ENCODE measurements at regions not wholly inside any gene's neighbourhood (a gene's known extent, or its start where the extent isn't known, plus 50 kb on each side); places are given as distances from the start of the nearest gene placed in this dataset.
"Not testable (repeated sequence)": the region's sequence is repeated elsewhere in the genome, so short reads cannot be mapped to it uniquely, and the experiment has no call there.

DNA sequence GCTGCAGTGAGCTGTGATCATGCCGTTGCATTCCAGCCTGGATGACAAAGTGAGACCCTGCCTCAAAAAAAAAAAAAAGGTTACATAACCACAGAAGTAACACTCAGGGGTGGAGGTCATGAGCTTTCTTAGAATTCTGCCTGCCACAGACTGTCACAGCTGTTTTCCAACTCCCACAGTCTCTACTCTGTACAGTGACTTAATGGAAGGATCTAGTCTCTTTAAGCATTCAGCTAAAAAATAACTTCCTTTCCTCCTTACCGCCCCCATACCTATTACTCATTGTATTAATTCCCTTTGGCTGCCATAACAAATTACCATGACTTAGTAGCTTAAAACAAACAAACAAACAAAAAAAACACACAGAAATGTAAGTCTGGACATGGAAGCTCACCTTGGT lies 99.6 kb upstream of the UBE2E1 start:
- DNase-seq (ENCODE audit: low read depth): no peak

DNA sequence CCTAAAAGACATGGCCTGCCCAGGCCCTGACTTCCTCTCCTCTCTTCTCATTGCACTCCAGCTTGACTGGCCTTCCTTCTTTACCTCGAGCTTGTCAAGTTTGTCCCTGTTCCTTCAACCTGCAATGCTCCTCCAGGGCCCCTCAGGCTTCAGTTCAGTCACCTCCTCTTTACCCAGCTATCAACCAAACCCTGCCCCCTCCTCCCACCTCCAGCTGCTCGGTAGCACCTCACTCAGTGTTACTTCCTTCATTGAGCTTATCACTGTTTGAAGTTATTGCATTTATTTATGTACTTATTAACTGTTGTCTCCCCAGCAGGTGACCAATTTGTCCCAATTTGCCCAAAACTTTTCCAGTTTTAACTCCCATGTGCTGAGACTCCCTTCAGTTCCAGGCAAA lies 95.8 kb upstream of the UBE2E1 start:
- no peak for DNase-seq (ENCODE audit: low read depth)

GRCh38 chr3:23710555-23710954 lies 95.2 kb upstream of the UBE2E1 start:
- DNase-seq (ENCODE audit: low read depth): peak; percentile 24

DNA sequence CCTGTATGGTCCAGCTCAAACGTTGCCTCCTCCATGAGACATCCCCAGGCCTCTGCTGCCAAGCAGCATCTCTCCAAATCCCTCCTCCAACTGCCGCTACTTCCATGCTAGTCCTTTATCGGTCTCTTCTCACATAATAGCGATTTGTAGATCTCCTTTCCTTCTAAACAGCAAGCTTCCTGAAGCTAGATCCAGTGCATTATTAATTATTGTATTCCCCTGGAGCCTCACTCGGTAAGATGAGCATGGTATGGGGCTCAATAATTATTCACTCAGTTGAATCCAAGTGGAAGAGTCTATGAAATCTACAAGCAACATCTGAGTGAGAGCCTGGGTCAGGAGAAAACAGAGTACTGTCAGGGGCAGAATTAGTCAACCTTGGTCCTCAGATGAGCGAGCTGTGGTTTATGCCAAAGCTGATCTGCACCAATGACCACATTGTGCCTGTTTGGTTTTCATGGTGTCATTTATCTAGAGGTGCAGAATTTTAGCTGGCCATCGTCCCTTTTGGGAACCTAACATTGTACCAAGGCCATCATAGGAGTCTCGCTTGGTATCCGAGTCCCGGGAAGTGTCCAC lies 93.8 kb upstream of the UBE2E1 start:
- DNase-seq (ENCODE audit: low read depth): peak; percentile 23

DNA sequence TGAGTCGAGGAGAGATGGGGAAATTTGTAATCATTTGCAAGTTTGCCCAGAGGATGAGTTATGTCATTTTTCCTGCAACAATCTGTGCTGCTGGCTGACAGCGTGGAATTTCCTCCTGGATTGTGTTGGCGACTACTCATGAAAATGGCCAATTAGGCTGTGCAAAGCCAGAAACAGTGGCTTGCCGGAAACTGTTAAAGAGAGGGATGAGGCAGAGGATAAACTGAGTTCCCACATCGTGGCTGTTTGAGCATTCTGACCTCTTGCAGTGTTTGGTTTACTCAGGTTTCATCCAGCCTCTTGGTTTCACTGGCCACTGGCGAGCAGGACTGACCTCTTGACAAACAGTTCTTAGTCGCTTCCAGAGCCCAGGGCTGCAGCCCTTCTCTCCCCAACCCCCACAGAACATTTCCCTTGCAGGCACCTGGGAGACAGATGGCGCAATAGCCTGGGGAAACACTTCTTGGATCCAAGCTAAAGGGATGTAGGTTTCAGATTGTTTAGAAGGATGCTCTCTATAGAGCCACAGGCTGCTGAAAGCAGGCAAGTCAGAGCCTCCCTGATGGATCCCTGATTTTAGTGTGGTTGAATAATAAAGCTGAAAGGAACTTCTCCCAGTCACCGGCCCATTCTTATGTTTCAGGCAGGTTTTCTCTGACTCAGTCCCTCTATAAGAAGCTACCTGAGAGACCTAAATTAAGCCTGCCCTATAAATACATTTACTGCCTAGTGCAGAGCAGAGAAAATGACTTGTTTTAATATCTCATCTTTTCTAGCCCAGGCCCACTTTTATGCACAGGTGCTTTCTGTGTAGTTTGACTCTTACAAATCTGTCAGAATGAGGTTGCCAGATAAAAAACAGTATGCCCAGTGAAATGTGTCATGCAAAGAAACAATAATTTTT lies 92.8 kb upstream of the UBE2E1 start:
- peak; percentile 91 for DNase-seq (ENCODE audit: low read depth)

DNA sequence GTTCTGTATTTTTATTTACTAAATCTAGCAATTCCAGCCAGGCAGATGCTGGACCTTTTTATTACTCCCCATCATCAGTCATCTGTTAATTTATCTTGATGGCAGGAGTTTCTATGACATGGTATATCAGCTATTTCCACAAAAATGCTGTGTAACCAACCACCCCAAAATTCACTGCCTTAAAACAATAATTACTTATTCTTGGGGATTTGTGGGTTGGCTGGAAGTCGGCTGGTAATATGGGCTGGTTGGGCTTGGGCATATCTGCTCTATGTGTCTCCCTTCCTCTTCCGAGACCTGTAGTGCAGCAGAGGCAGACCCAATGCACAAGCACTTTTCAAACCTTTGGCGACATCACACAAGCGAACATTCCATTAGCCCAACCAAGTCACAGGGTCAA lies 92.1 kb upstream of the UBE2E1 start:
- DNase-seq (ENCODE audit: low read depth): peak; percentile 75

DNA sequence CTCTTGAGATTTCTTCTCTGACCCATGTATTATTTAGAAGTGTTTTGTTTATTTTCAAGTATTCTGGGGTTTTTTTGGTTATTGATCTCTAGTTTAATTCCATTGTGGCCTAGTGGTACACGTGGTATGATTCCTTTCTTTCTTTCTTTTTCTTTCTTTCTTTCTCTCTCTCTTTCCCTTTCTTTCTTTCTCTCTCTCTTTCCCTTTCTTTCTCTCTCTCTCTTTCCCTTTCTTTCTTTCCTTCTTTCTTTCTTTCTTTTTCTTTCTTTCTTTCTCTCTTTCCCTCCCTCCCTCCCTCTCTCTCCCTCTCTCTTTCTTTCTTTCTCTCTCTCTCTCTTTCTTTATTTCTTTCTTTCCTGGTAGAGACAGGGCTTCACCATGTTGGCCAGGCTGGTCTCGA lies 85.7 kb upstream of the UBE2E1 start:
- DNase-seq (ENCODE audit: low read depth): no peak

DNA sequence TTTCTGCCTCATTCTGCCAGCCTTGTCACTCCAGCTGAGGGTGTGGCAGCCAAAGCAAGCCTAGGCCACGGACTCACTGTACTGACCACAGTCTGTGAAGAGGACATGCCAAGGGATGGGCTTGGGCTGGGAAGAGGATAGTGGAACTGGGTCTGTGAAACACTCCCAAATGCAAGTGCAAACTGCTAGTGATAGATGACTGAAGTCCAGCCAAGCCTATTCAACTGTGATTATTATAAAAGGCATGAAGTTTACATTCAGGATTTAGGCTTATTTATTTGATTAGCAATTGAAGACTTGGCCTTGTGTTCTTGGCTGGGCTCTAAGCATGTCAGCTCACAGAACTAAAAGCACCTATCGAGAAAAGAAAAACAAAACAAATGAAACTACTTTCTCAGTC lies 84.9 kb upstream of the UBE2E1 start:
- DNase-seq (ENCODE audit: low read depth): no peak

DNA sequence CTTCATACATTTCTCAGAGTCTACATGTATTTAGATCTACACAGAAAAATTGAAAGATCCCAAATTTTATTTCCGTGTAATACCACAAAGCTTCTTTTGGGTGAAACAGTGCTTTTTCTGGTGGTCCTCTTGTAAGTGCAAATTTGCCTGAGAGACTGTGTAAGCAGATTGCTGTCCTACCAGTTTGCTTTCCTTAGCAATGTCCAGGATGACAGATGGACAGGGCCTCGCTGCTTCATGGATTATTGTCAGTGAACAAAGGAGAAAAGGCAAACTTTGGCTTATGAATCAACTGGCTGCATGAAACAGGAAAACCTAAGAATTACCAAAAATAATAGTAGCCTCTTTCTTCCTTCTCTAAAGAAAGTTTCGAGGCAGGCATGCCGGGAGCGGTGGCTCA lies 82.6 kb upstream of the UBE2E1 start:
- no peak for DNase-seq (ENCODE audit: low read depth)

GRCh38 chr3:23723930-23724329 lies 81.8 kb upstream of the UBE2E1 start:
- DNase-seq (ENCODE audit: low read depth): no peak

- DNase-seq (ENCODE audit: low read depth): no peak
These were observed 78.8 kb upstream of the UBE2E1 start for GRCh38 chr3:23726811-23727548.

GRCh38 chr3:23728601-23729117 lies 77.1 kb upstream of the UBE2E1 start:
- peak; percentile 52 for DNase-seq (ENCODE audit: low read depth)

GRCh38 chr3:23729362-23729761 lies 76.4 kb upstream of the UBE2E1 start:
- DNase-seq (ENCODE audit: low read depth): not testable (repeated sequence)

DNA sequence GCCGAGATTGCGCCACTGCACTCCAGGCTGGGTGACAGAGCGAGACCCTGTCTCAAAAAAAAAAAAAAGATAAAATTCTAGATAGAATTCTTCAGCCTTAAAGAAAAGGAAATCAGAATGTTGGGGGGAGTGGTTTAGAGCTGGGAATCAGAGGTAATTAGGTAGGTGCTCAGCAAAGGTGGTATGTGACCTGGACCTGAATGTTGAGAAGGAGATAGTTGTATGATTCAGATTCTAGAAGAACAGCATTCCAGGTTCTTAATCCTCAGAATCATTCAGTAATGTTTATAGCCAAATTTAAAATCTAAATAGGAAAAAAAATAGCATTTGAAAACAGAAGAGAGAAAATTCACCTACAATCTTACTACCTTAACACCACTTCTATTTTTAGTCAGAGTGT lies 71.3 kb upstream of the UBE2E1 start:
- DNase-seq (ENCODE audit: low read depth): no peak

GRCh38 chr3:23735062-23735461 lies 70.7 kb upstream of the UBE2E1 start:
- DNase-seq (ENCODE audit: low read depth): no peak

- no peak for DNase-seq (ENCODE audit: low read depth)
These were observed 70.0 kb upstream of the UBE2E1 start for GRCh38 chr3:23735535-23736326.

GRCh38 chr3:23738944-23739343 lies 66.8 kb upstream of the UBE2E1 start:
- DNase-seq (ENCODE audit: low read depth): peak; percentile 31

DNA sequence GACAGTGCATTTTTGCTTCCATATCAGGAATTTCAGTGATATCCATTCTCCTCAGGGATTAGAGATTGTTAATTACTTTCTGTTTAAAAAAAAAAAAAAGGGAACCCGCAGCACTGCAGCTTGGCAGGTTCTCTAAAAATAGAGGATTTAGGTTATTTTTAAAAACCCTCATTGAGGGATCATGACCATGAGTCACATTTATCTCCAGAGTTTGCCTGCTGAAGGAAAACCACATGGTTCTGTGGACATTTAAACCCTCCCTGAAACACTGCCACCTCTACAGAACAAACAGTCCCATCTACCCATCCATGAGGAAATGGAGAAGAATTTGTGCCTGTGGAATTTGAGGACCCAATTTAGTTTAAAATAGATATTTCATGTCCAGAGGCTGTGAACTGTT lies 66.2 kb upstream of the UBE2E1 start:
- peak; percentile 78 for DNase-seq (ENCODE audit: low read depth)

GRCh38 chr3:23740517-23740965 lies 65.2 kb upstream of the UBE2E1 start:
- DNase-seq (ENCODE audit: low read depth): peak; percentile 80

DNA sequence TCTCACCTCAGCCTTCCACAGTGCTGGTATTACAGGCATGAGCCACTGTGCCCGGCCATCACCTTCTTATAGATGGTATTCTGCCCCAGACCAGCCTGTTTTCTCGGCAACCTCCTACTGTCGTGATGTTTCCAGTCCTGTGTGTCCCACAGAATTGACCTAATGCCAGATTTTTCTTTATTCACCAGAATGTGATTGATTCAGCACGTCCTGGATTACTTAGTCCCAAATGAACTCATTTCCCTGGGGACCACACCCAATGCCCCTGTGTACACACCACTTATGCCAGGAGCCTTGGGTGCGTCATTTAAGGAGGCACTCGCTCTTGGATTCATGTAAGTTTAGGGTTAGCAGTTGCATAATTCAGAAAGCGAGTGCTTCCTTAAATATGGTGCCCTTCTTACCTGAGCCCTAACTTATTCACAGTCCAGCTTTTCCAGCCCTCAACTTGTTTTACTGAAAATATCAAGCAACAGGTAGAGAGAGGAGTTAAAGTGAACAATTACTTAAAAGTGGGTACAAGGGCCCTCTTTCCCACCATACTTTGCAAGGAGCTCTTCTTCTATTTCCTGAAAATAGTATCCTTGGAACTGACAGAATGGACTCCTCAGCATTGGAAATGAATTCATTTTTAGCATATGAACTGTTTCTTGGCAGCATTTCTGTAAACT lies 64.6 kb upstream of the UBE2E1 start:
- peak; percentile 57 for DNase-seq (ENCODE audit: low read depth)
